ENCODE measurements at regions not wholly inside any gene's neighbourhood (a gene's known extent, or its start where the extent isn't known, plus 50 kb on each side); places are given as distances from the start of the nearest gene placed in this dataset.

DNA sequence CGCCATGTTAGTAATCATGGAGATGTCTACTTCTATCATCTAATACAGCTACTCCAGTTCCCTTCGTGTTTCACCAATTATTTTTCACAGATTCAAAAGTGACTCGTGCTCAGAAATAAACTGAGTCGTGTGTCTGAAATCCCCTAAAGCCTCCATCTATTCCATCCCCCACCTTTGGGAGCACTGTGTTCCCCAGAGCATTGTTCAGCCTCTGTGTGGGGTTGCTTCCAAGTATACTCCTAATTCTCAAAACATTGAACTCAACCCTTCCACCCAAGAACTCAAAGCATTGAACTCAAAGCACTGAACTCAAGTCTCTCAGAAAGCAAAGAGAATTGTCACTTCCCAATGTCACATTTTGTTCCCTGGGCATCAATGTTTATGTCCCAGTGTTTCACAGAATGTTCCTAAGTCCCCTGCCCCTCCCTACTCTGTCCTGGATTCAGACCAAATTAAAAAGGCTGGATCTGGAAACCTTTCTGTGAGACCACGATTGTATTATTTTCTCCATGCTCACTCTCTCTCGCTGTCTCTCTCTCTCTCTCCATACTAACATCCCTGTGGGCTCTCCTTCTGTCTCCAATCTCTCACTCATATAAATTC is 138.5 kb upstream of the QRFPR start:
- DNase-seq (ENCODE audit: low spot score): no peak
- ATAC-seq: no peak
- Mint-ChIP-seq H3K4me1 (no peaks in the 10 kb centered on the region), H3K36me3 (no peaks in the 10 kb centered on the region), H3K27ac (no peak overlapping the region), H3K9me3 (peaks cover 9% of the 10 kb centered on the region), H3K27me3 (ENCODE audit: low read depth) (no peaks in the 10 kb centered on the region), H3K4me3 (no peak overlapping the region)
- TF ChIP-seq NR1H2 (CRISPR knock-in tag; IDR thresholded peaks at IDR 0.05) (no peak), OVOL2 (CRISPR knock-in tag; IDR thresholded peaks at IDR 0.05; ENCODE audit: borderline replicate concordance) (no peak), TEAD1 (CRISPR knock-in tag; IDR thresholded peaks at IDR 0.05) (no peak), ZNF232 (CRISPR knock-in tag; IDR thresholded peaks at IDR 0.05) (no peak), ZNF396 (CRISPR knock-in tag; IDR thresholded peaks at IDR 0.05; ENCODE audit: borderline replicate concordance) (no peak), ETV6 (CRISPR knock-in tag; IDR thresholded peaks at IDR 0.05) (no peak), JAZF1 (CRISPR knock-in tag; IDR thresholded peaks at IDR 0.05) (no peak), ZNF416 (CRISPR knock-in tag; IDR thresholded peaks at IDR 0.05) (no peak), KAT7 (CRISPR knock-in tag; IDR thresholded peaks at IDR 0.05; ENCODE audit: borderline replicate concordance) (no peak), TP53 (CRISPR knock-in tag; IDR thresholded peaks at IDR 0.05) (no peak)
- TF ChIP-seq, protein P1, sequence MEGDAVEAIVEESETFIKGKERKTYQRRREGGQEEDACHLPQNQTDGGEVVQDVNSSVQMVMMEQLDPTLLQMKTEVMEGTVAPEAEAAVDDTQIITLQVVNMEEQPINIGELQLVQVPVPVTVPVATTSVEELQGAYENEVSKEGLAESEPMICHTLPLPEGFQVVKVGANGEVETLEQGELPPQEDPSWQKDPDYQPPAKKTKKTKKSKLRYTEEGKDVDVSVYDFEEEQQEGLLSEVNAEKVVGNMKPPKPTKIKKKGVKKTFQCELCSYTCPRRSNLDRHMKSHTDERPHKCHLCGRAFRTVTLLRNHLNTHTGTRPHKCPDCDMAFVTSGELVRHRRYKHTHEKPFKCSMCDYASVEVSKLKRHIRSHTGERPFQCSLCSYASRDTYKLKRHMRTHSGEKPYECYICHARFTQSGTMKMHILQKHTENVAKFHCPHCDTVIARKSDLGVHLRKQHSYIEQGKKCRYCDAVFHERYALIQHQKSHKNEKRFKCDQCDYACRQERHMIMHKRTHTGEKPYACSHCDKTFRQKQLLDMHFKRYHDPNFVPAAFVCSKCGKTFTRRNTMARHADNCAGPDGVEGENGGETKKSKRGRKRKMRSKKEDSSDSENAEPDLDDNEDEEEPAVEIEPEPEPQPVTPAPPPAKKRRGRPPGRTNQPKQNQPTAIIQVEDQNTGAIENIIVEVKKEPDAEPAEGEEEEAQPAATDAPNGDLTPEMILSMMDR (IDR thresholded peaks at IDR 0.05): no peak
- TF ChIP-seq, protein P2, sequence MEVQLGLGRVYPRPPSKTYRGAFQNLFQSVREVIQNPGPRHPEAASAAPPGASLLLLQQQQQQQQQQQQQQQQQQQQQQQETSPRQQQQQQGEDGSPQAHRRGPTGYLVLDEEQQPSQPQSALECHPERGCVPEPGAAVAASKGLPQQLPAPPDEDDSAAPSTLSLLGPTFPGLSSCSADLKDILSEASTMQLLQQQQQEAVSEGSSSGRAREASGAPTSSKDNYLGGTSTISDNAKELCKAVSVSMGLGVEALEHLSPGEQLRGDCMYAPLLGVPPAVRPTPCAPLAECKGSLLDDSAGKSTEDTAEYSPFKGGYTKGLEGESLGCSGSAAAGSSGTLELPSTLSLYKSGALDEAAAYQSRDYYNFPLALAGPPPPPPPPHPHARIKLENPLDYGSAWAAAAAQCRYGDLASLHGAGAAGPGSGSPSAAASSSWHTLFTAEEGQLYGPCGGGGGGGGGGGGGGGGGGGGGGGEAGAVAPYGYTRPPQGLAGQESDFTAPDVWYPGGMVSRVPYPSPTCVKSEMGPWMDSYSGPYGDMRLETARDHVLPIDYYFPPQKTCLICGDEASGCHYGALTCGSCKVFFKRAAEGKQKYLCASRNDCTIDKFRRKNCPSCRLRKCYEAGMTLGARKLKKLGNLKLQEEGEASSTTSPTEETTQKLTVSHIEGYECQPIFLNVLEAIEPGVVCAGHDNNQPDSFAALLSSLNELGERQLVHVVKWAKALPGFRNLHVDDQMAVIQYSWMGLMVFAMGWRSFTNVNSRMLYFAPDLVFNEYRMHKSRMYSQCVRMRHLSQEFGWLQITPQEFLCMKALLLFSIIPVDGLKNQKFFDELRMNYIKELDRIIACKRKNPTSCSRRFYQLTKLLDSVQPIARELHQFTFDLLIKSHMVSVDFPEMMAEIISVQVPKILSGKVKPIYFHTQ (CRISPR knock-in tag; IDR thresholded peaks at IDR 0.05): no peak
- TF ChIP-seq, protein P3, sequence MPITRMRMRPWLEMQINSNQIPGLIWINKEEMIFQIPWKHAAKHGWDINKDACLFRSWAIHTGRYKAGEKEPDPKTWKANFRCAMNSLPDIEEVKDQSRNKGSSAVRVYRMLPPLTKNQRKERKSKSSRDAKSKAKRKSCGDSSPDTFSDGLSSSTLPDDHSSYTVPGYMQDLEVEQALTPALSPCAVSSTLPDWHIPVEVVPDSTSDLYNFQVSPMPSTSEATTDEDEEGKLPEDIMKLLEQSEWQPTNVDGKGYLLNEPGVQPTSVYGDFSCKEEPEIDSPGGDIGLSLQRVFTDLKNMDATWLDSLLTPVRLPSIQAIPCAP (CRISPR knock-in tag; IDR thresholded peaks at IDR 0.05): no peak
- ChIA-PET CTCF (no interaction called here), POLR2A (no interaction called here)

DNA sequence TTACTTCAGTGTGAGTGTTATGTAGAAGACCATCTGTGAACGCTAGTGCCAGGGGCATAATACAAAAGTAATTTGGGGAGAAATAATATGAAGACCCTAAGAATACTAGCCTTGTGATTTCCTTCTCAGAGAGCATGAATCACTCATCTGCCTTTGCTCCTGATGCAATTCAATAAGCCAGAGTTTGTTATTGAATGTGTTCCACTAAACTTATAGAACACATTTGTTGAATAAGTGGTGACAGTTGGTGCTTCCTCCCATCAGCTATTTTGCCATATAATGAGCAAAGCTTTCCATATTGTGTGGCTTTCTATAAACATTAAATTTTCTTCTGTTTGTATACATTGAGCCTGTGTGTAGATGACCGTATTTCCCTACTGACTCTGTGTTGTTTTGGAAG is 136.4 kb upstream of the QRFPR start:
- POLR2A ChIA-PET: no interaction called here
- DNase-seq (ENCODE audit: low spot score): no peak
- Mint-ChIP-seq H3K27ac (no peak overlapping the region), H3K4me1 (no peaks in the 10 kb centered on the region), H3K27me3 (ENCODE audit: low read depth) (no peaks in the 10 kb centered on the region), H3K4me3 (no peak overlapping the region), H3K36me3 (no peaks in the 10 kb centered on the region), H3K9me3 (peaks cover 9% of the 10 kb centered on the region)
- no peak for ATAC-seq
- CTCF ChIA-PET: no interaction called here
- TF ChIP-seq, protein P4, sequence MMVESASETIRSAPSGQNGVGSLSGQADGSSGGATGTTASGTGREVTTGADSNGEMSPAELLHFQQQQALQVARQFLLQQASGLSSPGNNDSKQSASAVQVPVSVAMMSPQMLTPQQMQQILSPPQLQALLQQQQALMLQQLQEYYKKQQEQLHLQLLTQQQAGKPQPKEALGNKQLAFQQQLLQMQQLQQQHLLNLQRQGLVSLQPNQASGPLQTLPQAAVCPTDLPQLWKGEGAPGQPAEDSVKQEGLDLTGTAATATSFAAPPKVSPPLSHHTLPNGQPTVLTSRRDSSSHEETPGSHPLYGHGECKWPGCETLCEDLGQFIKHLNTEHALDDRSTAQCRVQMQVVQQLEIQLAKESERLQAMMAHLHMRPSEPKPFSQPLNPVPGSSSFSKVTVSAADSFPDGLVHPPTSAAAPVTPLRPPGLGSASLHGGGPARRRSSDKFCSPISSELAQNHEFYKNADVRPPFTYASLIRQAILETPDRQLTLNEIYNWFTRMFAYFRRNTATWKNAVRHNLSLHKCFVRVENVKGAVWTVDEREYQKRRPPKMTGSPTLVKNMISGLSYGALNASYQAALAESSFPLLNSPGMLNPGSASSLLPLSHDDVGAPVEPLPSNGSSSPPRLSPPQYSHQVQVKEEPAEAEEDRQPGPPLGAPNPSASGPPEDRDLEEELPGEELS (CRISPR knock-in tag; IDR thresholded peaks at IDR 0.05): no peak
- TF ChIP-seq, protein P5, sequence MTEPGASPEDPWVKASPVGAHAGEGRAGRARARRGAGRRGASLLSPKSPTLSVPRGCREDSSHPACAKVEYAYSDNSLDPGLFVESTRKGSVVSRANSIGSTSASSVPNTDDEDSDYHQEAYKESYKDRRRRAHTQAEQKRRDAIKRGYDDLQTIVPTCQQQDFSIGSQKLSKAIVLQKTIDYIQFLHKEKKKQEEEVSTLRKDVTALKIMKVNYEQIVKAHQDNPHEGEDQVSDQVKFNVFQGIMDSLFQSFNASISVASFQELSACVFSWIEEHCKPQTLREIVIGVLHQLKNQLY (CRISPR knock-in tag; IDR thresholded peaks at IDR 0.05): no peak
- TF ChIP-seq, protein P6, sequence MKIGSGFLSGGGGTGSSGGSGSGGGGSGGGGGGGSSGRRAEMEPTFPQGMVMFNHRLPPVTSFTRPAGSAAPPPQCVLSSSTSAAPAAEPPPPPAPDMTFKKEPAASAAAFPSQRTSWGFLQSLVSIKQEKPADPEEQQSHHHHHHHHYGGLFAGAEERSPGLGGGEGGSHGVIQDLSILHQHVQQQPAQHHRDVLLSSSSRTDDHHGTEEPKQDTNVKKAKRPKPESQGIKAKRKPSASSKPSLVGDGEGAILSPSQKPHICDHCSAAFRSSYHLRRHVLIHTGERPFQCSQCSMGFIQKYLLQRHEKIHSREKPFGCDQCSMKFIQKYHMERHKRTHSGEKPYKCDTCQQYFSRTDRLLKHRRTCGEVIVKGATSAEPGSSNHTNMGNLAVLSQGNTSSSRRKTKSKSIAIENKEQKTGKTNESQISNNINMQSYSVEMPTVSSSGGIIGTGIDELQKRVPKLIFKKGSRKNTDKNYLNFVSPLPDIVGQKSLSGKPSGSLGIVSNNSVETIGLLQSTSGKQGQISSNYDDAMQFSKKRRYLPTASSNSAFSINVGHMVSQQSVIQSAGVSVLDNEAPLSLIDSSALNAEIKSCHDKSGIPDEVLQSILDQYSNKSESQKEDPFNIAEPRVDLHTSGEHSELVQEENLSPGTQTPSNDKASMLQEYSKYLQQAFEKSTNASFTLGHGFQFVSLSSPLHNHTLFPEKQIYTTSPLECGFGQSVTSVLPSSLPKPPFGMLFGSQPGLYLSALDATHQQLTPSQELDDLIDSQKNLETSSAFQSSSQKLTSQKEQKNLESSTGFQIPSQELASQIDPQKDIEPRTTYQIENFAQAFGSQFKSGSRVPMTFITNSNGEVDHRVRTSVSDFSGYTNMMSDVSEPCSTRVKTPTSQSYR (CRISPR knock-in tag; IDR thresholded peaks at IDR 0.05): no peak
- TF ChIP-seq, protein P7, sequence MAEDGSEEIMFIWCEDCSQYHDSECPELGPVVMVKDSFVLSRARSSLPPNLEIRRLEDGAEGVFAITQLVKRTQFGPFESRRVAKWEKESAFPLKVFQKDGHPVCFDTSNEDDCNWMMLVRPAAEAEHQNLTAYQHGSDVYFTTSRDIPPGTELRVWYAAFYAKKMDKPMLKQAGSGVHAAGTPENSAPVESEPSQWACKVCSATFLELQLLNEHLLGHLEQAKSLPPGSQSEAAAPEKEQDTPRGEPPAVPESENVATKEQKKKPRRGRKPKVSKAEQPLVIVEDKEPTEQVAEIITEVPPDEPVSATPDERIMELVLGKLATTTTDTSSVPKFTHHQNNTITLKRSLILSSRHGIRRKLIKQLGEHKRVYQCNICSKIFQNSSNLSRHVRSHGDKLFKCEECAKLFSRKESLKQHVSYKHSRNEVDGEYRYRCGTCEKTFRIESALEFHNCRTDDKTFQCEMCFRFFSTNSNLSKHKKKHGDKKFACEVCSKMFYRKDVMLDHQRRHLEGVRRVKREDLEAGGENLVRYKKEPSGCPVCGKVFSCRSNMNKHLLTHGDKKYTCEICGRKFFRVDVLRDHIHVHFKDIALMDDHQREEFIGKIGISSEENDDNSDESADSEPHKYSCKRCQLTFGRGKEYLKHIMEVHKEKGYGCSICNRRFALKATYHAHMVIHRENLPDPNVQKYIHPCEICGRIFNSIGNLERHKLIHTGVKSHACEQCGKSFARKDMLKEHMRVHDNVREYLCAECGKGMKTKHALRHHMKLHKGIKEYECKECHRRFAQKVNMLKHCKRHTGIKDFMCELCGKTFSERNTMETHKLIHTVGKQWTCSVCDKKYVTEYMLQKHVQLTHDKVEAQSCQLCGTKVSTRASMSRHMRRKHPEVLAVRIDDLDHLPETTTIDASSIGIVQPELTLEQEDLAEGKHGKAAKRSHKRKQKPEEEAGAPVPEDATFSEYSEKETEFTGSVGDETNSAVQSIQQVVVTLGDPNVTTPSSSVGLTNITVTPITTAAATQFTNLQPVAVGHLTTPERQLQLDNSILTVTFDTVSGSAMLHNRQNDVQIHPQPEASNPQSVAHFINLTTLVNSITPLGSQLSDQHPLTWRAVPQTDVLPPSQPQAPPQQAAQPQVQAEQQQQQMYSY (CRISPR knock-in tag; IDR thresholded peaks at IDR 0.05): no peak
- TF ChIP-seq, protein P1 (IDR thresholded peaks at IDR 0.05): no peak
- no peak for TF ChIP-seq JUN (CRISPR knock-in tag; IDR thresholded peaks at IDR 0.05)
- no peak for TF ChIP-seq CREB1 (CRISPR knock-in tag; IDR thresholded peaks at IDR 0.05)

Measured in WTC11 (cell line).